ENCODE measurements at regions not wholly inside any gene's neighbourhood (a gene's known extent, or its start where the extent isn't known, plus 50 kb on each side); places are given as distances from the start of the nearest gene placed in this dataset.

- no peak for DNase-seq (ENCODE audit: low spot score)
These were observed 334.5 kb downstream of the SMAD2 start for GRCh38 chr18:47595831-47596501.

DNA sequence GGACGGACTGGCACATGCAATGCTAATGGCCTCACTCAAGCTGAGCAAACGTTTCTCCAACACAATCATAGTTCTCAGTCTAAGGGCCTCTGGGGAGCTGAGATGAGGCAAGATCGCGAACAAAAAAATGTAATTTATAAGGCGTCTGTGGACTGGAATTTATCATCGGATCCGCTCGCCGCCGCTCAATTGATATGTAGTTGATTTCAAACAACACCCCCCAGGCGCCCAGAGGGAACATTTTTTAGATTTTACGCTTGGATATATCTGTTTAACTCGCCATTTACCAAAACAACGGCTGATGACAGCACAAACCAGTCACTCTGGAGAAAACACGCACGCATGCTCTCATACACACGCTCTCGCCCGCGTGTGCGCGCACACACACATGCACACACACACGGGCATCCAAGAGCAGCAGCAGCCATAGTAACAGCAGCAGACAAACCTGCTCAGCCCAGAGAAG, 335.8 kb downstream of the SMAD2 start:
- DNase-seq (ENCODE audit: low spot score) = no peak

DNA sequence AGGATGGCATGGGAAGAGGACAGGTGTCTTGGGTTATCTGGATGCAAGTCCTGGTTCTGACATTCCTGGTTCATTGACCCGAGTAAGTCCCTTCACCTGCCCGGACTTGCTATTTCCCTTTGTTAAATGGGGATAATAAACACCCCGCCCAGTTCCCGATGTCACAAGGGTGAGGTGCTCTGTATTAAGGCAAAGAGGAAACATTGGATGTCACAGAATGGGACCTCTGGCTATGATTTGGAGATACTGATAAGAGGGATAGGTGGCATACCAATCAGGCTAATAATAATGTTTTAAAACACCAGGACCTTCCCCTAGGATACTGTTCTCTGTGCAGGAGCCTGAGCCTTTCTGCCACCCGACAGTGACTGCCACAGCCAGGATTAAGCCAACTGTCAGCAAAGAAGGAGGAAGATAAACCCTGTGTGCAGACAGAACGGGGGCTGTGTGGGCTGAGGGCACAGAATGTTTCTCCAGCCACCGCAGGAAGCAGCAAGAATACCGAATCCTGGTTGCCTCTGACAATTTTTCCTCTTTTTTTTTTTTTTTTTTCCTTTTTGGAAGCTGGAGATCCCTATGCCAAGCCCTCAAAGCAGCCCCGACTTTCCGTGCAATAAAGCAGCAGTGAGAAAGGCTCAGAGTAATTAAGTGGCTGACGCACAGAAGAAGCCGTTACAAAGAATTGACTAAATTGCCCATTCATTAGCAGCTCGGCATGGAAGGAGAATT, 336.6 kb downstream of the SMAD2 start:
- DNase-seq (ENCODE audit: low spot score) = no peak

DNA sequence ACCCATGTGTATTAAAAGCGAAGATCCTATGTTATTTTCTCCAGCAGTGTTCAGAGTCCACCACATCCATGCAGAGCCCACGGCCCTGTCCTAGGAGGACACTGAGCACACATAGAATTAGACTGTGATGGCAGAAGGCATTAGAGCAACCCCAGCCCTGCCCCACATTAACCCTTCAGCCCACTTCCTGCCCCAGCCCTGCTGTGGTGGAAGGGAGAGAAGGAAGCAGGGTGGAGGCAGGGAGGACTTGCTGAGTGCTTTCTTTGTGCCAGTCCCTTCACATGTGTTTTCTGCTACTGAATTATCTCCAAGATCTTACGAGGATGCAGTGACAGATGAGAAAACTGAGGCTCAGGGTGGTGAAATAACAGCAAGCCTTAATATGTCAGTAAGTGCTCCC, 339.0 kb downstream of the SMAD2 start:
- DNase-seq (ENCODE audit: low spot score) = no peak

DNA sequence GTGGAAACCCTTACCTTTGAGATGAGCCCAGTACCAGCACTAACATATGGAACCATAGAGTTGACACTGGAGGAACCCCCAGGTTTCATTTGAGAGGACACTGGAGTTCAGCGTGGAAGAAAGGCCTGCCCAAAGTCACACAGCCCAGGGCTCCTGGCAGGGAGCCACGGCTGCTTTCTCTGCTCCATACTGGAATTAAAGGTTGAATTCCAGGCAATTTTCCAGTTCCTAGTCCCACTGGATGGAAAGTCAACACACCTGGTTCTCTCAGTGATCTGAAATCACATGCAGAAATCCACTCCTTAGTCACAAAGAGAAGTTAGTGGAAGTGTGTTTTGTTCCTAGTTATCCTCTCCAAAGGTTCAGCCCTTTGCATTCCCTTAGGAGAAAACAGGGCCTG, 336.1 kb upstream of the SKOR2 start:
- DNase-seq (ENCODE audit: low spot score) = no peak

DNA sequence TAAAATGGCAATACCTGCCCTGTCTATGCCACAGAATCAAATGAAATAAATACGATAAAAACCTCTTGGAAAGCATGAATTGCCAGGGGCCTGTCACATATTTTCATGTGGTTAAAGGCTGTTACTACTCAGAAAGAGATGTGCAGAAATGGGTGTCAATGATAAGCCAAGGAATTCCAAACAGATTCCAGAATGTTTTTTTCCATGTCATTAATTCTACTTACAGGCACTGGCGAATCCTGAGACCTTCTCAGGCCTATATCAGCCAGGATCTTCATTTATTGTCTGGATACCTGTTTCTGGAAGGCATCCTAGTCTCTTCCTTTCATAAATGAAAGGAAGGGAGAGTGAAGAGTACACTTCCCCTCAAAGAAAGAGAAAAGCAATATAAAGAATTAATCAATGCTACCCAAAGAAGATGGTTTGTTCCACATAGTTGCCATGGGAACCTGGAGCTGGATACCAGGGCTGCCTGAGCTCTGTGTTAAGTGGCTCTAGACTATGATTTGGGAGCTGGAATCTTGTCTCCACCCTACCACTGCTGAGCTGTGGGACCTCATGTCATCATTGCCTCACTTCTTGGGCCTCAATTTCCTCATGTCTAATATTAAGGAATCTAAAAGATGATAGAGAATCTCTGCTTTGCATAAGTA, 335.1 kb upstream of the SKOR2 start:
- DNase-seq (ENCODE audit: low spot score) = no peak

- DNase-seq (ENCODE audit: low spot score) = no peak
These were observed 334.5 kb upstream of the SKOR2 start for GRCh38 chr18:47585914-47586313.

DNA sequence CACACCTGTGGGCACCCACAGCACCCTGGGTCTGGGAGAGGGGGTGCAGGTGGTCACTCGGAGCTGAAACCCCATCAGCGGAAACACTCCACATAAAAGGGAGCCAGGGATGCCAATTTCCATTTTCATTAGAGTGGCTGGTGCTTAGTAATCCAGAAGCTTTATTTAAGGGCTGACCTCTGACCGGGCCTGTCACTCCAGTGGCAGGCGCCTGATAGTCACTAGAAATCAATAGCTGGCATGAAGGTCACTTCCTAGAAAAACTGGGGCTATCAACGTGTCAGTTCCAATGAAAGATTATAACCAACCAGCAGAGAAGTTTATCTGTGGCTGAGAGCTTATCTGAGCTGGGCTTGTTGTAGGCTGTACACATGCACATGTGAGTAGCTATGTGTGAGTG, 333.7 kb upstream of the SKOR2 start:
- DNase-seq (ENCODE audit: low spot score) = no peak

- DNase-seq (ENCODE audit: low spot score) = no peak
These were observed 330.6 kb upstream of the SKOR2 start for GRCh38 chr18:47582093-47582492.

DNA sequence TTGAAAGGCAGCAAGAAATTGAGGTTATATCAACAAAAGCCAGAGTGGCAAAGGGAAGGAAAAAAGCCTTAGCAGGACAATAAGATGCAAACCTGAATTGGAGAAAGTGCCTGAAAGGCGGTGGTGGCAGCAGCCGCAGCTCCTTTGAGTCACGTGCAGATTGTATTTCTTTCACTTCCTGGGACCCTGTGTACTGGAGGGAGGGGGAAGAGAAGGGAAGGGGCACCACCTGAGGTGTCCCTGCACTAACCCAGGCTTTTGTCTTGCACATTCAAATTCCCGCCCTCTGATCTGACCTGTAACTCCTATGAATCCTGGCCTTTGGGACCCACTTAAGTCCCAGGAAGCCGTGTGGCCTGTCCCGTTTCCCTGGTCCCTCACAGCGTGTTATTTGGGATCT, 326.1 kb upstream of the SKOR2 start:
- DNase-seq (ENCODE audit: low spot score) = no peak

GRCh38 chr18:47574966-47575365, 323.5 kb upstream of the SKOR2 start:
- no peak for DNase-seq (ENCODE audit: low spot score)

DNA sequence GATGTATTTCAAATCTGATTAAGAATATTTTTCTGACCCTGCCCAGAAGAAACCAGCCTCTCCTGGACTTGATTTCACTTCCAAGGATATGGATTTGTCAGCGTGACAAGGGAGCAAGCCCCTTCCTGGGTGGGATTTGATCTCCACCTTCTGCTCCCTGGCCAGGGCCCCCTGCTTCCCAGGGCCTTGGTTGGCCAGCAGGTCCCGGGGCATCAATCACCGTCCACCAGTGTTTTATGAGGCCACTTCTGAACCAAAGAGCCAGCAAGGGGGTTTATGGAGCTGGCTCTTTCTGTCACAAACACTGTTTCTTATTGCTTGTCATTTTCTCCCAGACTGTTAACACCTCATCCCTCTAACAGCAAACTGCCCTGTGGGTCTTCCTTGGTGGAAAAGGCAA, 320.5 kb upstream of the SKOR2 start:
- DNase-seq (ENCODE audit: low spot score) = no peak

GRCh38 chr18:47566809-47567208, 315.3 kb upstream of the SKOR2 start:
- DNase-seq (ENCODE audit: low spot score) = no peak

DNA sequence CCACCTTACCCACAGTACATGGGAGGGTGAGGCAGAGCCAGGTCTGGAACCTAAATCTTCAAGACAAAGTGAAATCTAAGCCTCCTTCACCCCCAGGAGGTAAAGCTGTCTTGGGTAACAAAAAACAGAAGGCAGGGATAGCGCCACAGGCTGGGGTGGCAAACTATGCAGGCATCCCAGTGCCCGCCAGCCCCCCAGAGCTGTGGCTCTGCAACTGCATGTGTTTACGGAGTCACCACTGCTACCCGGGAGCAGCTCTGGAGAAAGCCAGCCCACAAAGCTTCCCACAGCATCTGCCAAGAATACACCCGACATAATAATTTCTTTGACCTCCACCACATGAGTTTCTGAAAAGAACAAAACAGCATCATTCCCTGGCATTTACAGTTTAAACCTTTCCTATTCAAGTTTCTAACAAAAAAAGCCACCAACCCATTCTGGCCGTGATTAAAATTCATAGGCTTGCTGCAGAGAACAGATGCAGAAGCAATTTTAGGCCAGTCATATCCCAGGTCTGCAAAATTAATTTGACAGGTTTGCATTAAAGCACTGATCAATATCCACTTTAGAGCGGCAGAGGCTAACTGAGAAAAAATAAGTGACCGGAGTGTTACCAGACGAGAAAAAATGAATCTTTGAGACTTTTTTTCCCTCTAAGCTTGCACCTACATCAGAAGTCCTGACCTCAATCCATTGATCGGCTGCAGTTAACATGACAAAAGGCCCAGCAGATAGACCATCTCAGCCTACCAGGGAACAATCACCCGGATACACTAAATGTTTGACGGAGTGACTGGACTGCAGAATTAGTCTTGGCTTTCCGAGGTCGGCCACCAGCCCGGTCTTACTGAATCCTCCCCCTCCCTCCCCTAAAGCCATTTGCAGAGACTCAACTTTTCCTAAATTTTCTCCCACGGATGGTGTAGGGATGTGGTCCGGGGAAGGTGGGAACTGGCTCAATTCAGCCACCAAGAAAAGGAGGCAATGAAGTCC, 309.6 kb upstream of the SKOR2 start:
- no peak for DNase-seq (ENCODE audit: low spot score)

DNA sequence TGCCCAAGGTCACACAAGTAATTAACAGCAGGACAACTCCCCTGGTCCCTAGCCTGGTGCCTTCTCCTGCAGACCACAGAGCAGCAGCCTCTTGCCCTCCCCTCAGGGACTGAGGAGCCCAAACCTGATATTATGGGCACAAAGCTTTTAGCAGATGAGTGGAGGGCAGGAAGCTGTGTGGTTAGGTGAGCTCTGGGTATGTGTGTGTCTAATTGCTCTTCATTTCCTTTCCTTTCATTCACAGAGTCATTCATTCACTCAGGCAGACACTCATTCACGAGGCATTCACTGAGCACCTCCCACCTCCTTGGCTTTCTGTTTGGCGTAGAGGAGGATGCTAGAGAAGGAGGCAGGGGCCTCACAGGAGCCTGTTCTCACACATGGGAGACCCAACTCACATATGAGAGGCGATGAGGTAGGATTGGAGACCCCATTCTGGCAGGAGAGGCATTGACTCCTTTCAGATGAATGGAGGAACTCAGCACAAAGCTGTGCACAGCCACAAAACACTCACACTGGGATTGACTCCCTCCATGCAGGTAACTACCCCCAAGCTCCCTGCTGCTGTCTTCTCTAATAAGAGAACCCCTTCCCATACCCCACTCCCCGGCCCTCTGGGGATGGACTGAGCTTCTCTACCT, 306.8 kb upstream of the SKOR2 start:
- no peak for DNase-seq (ENCODE audit: low spot score)

DNA sequence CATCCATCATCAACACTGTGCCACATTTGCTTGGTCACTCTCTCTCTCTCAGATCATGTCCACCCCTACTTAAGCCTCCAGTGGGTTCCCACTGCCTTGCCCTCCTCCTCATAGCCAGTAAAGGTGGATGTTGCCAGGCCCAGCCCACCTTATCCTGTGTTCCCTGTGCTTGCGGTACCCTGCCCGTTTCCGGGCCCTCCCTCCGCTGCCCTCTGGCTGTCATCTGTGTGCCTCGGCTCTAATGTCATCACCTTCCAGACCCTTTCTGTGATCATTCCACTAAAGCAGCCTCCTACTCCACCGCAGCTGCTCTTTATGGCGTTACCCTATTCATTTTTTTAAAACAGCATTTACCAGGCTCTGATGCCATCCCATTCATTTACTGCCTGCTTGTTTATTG, 305.7 kb upstream of the SKOR2 start:
- DNase-seq (ENCODE audit: low spot score) = no peak

- no peak for DNase-seq (ENCODE audit: low spot score)
These were observed 301.3 kb upstream of the SKOR2 start for GRCh38 chr18:47552783-47553182.

- DNase-seq (ENCODE audit: low spot score) = no peak
These were observed 299.2 kb upstream of the SKOR2 start for GRCh38 chr18:47550611-47551010.

- no peak for DNase-seq (ENCODE audit: low spot score)
These were observed 297.6 kb upstream of the SKOR2 start for GRCh38 chr18:47549021-47549540.

- no peak for DNase-seq (ENCODE audit: low spot score)
These were observed 296.2 kb upstream of the SKOR2 start for GRCh38 chr18:47547539-47548202.

DNA sequence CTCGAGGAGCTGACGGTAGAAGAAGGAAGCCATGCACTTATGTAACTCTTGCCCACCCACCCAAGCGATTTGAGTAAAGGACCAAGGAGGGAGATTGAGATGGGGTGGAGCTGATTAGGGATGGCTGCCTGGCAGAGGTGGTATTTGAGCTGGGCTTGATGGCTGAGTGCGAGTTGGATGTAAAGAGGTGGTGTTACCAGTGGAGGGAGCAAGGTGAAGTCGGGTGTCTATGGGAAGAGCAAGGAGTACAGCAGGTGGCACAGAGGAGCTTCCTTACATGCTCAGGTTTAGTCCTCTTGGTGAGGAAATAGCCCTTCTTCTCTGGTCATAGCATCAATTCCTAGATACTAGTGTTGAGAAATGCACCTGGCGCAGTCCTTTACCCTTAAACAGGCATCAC, 294.2 kb upstream of the SKOR2 start:
- no peak for DNase-seq (ENCODE audit: low spot score)
